NCI-H2171 treated with DMSO at 0.1 percent for 48 hours (cell line): ENCODE measurements at regions not wholly inside any gene's neighbourhood (a gene's known extent, or its start where the extent isn't known, plus 50 kb on each side); places are given as distances from the start of the nearest gene placed in this dataset.

ENCODE experiments used
- DNase-seq: peaks from one replicate; lab custom pipeline; 2025; lab: John Stamatoyannopoulos, UW

GRCh38 chr3:13714251-13714916, 165.5 kb downstream of the FBLN2 start:
- no peak for DNase-seq

GRCh38 chr3:13713396-13713795, 164.5 kb downstream of the FBLN2 start:
- no peak for DNase-seq

- no peak for DNase-seq
Measured at GRCh38 chr3:13712682-13713180, 163.8 kb downstream of the FBLN2 start.

GRCh38 chr3:13711911-13712650, 163.2 kb downstream of the FBLN2 start:
- DNase-seq = no peak

GRCh38 chr3:13710251-13710650, 161.3 kb downstream of the FBLN2 start:
- DNase-seq = no peak

- no peak for DNase-seq
Measured at GRCh38 chr3:13709706-13710105, 160.8 kb downstream of the FBLN2 start.

- DNase-seq = no peak
Measured at GRCh38 chr3:13708871-13709595, 160.1 kb downstream of the FBLN2 start.

GRCh38 chr3:13708301-13708700, 159.4 kb downstream of the FBLN2 start:
- DNase-seq = no peak

- DNase-seq = no peak
Measured at GRCh38 chr3:13707456-13707855, 158.5 kb downstream of the FBLN2 start.

GRCh38 chr3:13706886-13707285, 158.0 kb downstream of the FBLN2 start:
- DNase-seq = no peak

- DNase-seq = no peak
Measured at GRCh38 chr3:13706451-13706850, 157.5 kb downstream of the FBLN2 start.

- no peak for DNase-seq
Measured at GRCh38 chr3:13705702-13706280, 156.9 kb downstream of the FBLN2 start.

GRCh38 chr3:13705051-13705450, 156.1 kb downstream of the FBLN2 start:
- DNase-seq = no peak

- no peak for DNase-seq
Measured at GRCh38 chr3:13704174-13704573, 155.2 kb downstream of the FBLN2 start.

GRCh38 chr3:13703071-13703470, 154.1 kb downstream of the FBLN2 start:
- no peak for DNase-seq

- no peak for DNase-seq
Measured at GRCh38 chr3:13702286-13702685, 153.4 kb downstream of the FBLN2 start.

- DNase-seq = no peak
Measured at GRCh38 chr3:13700889-13701288, 152.0 kb downstream of the FBLN2 start.

GRCh38 chr3:13700362-13700761, 151.4 kb downstream of the FBLN2 start:
- no peak for DNase-seq

GRCh38 chr3:13696699-13697098, 147.8 kb downstream of the FBLN2 start:
- DNase-seq = no peak

GRCh38 chr3:13693441-13693840, 144.5 kb downstream of the FBLN2 start:
- no peak for DNase-seq

GRCh38 chr3:13690636-13691035, 141.7 kb downstream of the FBLN2 start:
- DNase-seq = no peak
